Vagina (tissue), 2 donors: ENCODE measurements at regions not wholly inside any gene's neighbourhood (a gene's known extent, or its start where the extent isn't known, plus 50 kb on each side); places are given as distances from the start of the nearest gene placed in this dataset.

Experiments
- CTCF ChIP-seq, 3 experiments: fragments of 450-650 bp in 2 of 3; fragments of 200-600 bp in 1 of 3; sonication (generic) in 1 of 3; IDR thresholded peaks; one replicate each; pipeline ENCODE4 v1.5.1; 2017 to 2019; ENCODE audit warnings: antibody characterized with exemption in 3 of 3, mild to moderate bottlenecking in 2 of 3, moderate library complexity in 2 of 3
- POLR2A ChIP-seq, 2 donors: fragments of 450-650 bp; IDR thresholded peaks; one replicate each; pipeline ENCODE4 v1.6.1; 2017; ENCODE audit warnings: antibody characterized with exemption in 2 of 2, mild to moderate bottlenecking in 2 of 2, moderate library complexity in 2 of 2
- POLR2AphosphoS5 ChIP-seq, 2 donors: sonication (generic); formaldehyde crosslinking; IDR thresholded peaks; one replicate each; pipeline ENCODE4 v1.9.0; 2017; ENCODE audit warnings: antibody characterized with exemption in 2 of 2, mild to moderate bottlenecking in 2 of 2, low read depth in 1 of 2; ENCODE audit not compliant: insufficient read depth in 1 of 2

GRCh38 chr11:130608287-130608686 lies 159.8 kb downstream of the ADAMTS15 start:
- TF ChIP-seq CTCF (IDR thresholded peaks at IDR 0.05) = no peak
- no peak for TF ChIP-seq POLR2A (IDR thresholded peaks at IDR 0.05)
- no peak for TF ChIP-seq POLR2AphosphoS5 (IDR thresholded peaks at IDR 0.05; ENCODE audit: insufficient read depth in 1 of 2, low read depth in 1 of 2)
